ENCODE measurements at regions not wholly inside any gene's neighbourhood (a gene's known extent, or its start where the extent isn't known, plus 50 kb on each side); places are given as distances from the start of the nearest gene placed in this dataset.
"Not testable (repeated sequence)": the region's sequence is repeated elsewhere in the genome, so short reads cannot be mapped to it uniquely, and the experiment has no call there.

DNA sequence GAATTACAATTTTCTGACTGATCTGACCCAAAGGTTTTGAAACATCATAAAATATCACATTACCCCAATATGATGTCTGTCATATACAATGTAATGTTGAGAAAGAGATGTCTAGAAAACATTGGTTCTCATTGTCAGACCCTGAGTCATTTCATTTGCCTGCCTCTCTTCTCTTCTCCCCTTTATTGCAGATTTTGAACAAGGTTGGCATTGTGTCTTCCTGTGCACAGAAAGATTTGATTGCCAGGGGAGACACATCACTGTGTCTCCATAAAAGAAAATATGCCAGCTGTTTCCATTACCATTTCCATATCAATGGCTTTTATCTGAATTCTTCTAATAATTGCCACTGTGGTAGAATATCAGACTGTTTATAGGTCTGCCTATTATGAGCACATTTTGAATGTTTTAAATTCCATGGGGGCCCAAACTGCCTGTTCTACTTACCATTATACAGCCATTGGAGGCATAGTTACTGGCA lies 65.6 kb downstream of the IFI44 start:
- no peak for DNase-seq

GRCh38 chr1:78716186-78716585 lies 66.6 kb downstream of the IFI44 start:
- no peak for DNase-seq

DNA sequence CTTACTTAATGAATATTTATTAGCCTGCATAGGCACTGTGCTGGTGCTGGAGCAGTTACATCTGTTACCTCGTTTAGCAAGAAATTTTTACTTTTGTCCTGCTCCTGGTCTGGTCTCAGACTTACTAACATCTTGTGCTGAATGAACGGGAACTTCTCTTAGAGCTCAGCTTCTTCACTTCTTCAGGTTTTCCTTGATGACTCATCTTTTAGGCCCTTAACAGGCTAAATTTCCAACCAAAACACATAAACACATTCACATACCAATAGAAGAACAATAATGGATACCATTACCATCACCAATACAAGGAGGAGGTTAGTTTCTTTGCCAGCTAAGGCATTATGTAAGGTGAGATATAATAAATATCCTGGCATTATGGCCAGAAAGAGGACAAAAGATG lies 68.9 kb downstream of the IFI44 start:
- no peak for DNase-seq

- no peak for DNase-seq
Observed at GRCh38 chr1:78721136-78721535, 71.5 kb downstream of the IFI44 start.

- no peak for DNase-seq
Observed at GRCh38 chr1:78722105-78722504, 72.5 kb downstream of the IFI44 start.

DNA sequence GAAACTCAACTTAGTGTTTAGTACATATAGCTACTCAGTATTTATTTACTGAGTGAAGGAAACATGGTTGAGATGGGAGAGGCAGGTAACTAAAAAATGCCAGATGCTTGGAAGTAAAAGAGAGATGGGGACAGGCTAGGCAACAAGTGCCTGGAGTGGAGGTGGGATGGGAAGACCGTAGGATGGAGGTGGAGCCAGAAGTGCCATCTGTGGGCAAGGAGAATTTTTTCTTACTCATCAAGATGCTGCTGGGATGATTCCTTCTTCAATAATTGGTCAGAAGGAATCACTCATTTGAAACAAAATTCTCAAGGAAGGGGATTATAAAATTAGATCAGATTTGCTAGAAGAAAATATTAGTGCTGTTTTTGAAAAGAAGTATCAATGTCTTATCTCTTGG lies 72.9 kb downstream of the IFI44 start:
- DNase-seq: no peak

GRCh38 chr1:78722947-78723346 lies 73.3 kb downstream of the IFI44 start:
- DNase-seq: no peak

DNA sequence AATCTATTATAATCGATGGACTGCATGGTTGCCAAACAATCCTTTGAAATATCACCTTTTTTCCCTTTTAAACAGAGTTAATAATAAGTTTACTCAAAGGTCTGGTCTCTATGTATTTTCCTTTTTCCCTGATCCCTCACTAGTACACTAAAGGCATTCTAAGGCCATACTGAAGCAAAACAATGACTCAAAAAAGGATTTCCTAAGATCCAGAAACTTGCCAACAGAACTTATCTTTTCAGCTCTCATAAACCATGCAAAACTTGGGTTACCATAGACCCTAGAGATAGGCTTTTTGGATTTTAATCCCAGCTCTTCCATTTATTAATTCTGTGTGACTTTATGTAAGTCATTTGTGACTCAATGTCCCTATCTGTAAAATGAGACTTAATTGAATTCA lies 77.1 kb downstream of the IFI44 start:
- DNase-seq: no peak

DNA sequence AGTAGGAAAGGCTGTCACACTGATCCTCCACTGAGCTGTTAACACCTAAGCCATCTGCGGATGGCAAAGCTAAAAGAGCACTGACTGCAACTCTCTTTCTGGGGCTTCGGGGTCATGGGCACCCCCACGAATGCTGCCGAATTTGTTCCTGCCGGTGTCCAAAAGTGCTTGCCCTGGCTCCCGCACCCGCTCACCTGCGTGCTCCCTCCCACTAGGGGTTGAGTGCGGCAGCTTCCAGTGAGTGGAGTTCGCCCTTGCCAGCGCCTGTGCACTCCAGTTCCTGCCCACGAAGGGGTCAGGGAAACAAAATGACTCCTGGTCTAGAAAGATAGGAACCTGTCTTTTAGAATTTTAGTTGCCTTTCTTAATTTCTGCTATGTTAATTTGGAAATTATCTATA lies 78.7 kb downstream of the IFI44 start:
- DNase-seq: no peak

DNA sequence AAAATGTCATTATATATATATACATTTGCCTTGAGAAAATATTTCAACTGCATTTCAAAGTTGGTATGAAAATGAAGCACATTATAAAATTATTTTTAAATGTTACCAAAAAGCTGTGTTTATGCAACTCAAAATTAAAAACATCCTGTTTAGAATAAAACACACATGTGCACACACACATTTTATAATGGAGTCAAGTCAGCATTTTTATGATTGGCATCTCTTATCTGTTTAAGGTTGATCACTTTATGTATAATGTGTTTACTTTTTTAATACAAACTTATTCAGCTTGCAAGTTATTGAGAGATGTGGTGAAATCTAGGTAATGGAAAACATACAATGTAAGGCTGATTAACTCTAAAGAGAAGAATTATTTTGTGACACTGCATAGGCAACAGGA lies 80.4 kb downstream of the IFI44 start:
- no peak for DNase-seq

GRCh38 chr1:78731674-78732073 lies 82.0 kb downstream of the IFI44 start:
- DNase-seq: no peak

- DNase-seq: no peak
Observed at GRCh38 chr1:78737241-78737640, 87.6 kb downstream of the IFI44 start.

- DNase-seq: no peak
Observed at GRCh38 chr1:78743626-78744025, 94.0 kb downstream of the IFI44 start.

DNA sequence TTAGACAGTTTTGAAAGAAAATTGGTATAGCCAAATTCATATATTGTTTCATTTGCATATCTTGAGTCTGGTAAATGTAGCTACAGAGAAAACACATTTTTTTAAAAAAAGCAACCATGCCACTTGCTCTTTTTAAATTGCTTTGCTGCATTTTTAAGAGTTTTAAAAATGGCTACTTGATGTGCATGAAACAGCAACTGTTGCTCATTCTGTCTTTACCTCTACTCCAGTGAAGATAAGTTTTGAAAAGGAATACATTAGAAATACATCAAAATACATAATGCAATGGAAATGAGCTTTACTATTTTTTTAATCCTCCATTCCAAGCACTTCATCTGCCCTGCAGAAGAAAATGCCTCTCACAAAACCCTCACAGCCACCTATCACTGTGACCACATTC lies 95.5 kb downstream of the IFI44 start:
- DNase-seq: no peak

GRCh38 chr1:78753679-78754078 lies 104.0 kb downstream of the IFI44 start:
- not testable (repeated sequence) for DNase-seq

GRCh38 chr1:78755986-78756385 lies 106.4 kb downstream of the IFI44 start:
- DNase-seq: no peak

DNA sequence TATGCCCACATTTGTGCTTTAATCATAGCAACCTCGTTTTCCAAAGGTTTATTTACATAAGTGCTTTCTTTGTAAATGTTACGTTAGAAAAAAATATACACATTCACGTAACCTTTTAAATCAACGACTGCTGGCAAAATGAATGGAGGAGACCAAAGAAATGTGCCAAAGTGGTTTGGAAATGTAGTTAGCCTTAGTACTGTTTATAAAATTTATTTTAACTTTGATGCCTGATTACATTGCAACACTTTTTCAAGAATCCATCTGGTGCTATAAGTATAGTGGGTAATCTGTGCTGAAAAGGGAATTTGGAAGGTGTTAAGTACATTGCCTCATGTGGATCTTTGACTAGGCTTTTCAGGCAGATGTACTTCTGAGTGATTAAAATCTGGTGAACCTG lies 108.9 kb downstream of the IFI44 start:
- DNase-seq: no peak

DNA sequence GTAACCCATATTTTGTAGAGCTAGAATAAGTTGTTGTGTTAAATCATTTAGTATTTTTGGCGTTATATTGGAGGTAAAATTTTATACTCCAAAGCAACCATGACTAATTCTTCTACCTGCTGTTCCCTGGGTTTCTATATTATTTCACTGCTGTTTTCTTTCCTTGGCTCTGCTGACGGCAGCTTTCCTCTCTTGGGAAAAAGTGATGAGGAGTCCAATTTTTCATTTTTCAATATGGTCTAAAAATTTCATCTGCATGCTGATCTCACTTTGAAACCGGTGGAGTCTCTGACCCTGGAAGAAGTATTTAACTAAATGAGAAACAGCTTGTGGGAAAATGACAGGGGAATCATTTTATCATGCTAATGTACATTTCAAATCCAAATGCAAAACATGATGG lies 110.2 kb downstream of the IFI44 start:
- DNase-seq: no peak

GRCh38 chr1:78760858-78761257 lies 111.2 kb downstream of the IFI44 start:
- DNase-seq: no peak

GRCh38 chr1:78762113-78762512 lies 112.5 kb downstream of the IFI44 start:
- no peak for DNase-seq

DNA sequence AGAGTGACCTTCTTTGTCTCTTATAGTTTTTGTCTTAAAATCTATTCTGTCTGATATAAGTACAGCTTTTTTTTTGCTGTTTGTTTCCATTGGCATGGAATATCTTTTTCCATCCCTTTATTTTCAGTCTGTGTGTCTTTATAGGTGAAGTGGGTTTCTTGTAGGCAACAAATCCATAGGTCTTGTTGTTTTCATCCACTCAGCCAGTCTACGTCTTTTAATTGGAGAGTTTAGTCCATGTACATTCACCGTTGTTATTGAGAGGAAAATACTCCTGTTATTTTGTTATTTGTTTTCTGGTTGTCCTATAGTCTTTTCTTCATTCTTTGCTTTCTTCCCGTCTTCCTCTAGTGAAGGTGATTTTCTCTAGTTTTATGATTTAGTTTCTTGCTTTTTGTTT lies 115.9 kb downstream of the IFI44 start:
- no peak for DNase-seq

- DNase-seq: no peak
Observed at GRCh38 chr1:78779831-78780230, 130.2 kb downstream of the IFI44 start.

DNA sequence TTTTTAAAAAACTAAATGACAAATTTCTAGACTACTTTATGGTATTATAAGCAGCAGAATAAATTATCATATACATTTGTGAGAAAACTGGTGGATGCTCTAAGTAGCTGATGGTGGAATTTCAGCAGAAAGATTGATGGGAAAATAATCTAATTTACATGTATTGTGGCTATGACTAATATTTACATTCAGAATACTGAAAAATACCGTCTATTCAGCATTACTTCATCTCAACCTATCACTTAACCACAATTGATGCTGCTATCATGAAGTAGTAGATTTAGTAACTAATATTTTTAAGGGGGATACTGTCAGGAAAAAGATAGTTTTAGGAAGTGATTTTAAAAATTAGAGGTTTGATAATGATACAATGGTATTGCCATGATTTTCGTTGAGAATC lies 137.9 kb downstream of the IFI44 start:
- DNase-seq: no peak

GRCh38 chr1:78790174-78790573 lies 140.5 kb downstream of the IFI44 start:
- DNase-seq: no peak

GRCh38 chr1:78792756-78793155 lies 143.1 kb downstream of the IFI44 start:
- DNase-seq: no peak

All from DMS53 (cell line).